Thyroid gland (tissue), 4 donors: ENCODE measurements at regions not wholly inside any gene's neighbourhood (a gene's known extent, or its start where the extent isn't known, plus 50 kb on each side); places are given as distances from the start of the nearest gene placed in this dataset.

Experiments
- CTCF ChIP-seq, 6 experiments: fragments of 200-600 bp in 3 of 6; fragments of 450-650 bp in 3 of 6; sonication (generic) in 3 of 6; IDR thresholded peaks; one replicate each; pipeline ENCODE4 v1.5.1; 2016 to 2019; ENCODE audit warnings: antibody characterized with exemption in 6 of 6, mild to moderate bottlenecking in 2 of 6, inconsistent platforms in 1 of 6, moderate library complexity in 1 of 6
- POLR2A ChIP-seq, 2 donors: fragments of 450-650 bp; IDR thresholded peaks; one replicate each; pipeline ENCODE4 v1.6.1; 2017; ENCODE audit warnings: antibody characterized with exemption in 2 of 2, mild to moderate bottlenecking in 2 of 2, moderate library complexity in 1 of 2

- TF ChIP-seq CTCF (IDR thresholded peaks at IDR 0.05) (no peak), POLR2A (IDR thresholded peaks at IDR 0.05) (no peak)
These were observed 775.0 kb upstream of the LRRC4C start for GRCh38 chr11:42234451-42234951.
